HCT116 (cell line): ENCODE measurements at regions not wholly inside any gene's neighbourhood (a gene's known extent, or its start where the extent isn't known, plus 50 kb on each side); places are given as distances from the start of the nearest gene placed in this dataset.

Experiments
- ATAC-seq: fragments of 200-7000 bp; cut with Tn5 transposase; 2 replicates; pipeline ENCODE4 v1.9.1; 2020; ENCODE audit warnings: mild to moderate bottlenecking, moderate library complexity
- BruUV-seq: library from RNA; stranded (reverse); fragments of 400-500 nt; replicated peaks from 2 replicates; lab custom pipeline; 2021; lab: Mats Ljungman, UMichigan
- CTCF ChIA-PET: fragments of 300-600 bp; sonication (Branson Sonifier 250); formaldehyde crosslinking; loops from one replicate; lab custom pipeline; 2021; ENCODE audit warnings: antibody characterized with exemption; lab: Charles Lee
- POLR2A ChIA-PET: fragments of 300-600, 350-600 bp; sonication (Branson Sonifier 250); formaldehyde crosslinking; loops from one replicate; lab custom pipeline; 2021; ENCODE audit warnings: antibody characterized with exemption; lab: Charles Lee
- RAD21 ChIA-PET, 2 experiments: fragments of 300-600 bp; sonication (Branson Sonifier 250); formaldehyde crosslinking; loops; one replicate each; lab custom pipeline; 2023; ENCODE audit warnings: low total read pairs in 2 of 2; ENCODE audit not compliant: uncharacterized antibody in 2 of 2, unreplicated experiment in 2 of 2, low non-redundant PET in 1 of 2; lab: Charles Lee
- DNase-seq: peaks from one replicate; pipeline ENCODE4 v3.0.0-alpha.2; 2010; ENCODE audit warnings: low read depth, low spot score
- H2AFZ ChIP-seq: fragments of 200-600 bp; shearing (Covaris generic), sonication (generic); 2 replicates; pipeline ENCODE4 v1.6.1; 2017; ENCODE audit warnings: low read depth, mixed run types, mixed read lengths, antibody characterized with exemption, low read length; ENCODE audit not compliant: poor library complexity, severe bottlenecking
- H3K27ac ChIP-seq: 2 replicates; pipeline ENCODE4 v1.5.1; 2012; ENCODE audit warnings: low read depth, low read length
- H3K27me3 ChIP-seq: fragments of 200-600 bp; sonication (generic); 2 replicates; pipeline ENCODE4 v1.6.1; 2016; ENCODE audit warnings: mixed run types, low read length, mixed read lengths; ENCODE audit not compliant: insufficient read depth
- H3K36me3 ChIP-seq, 2 experiments: fragments of 200-500 bp in 1 of 2; fragments of 200-600 bp in 1 of 2; sonication (Bioruptor generic) in 1 of 2; sonication (generic) in 1 of 2; 2 replicates each; pipeline versions ENCODE4 v1.5.1 to v1.6.1; 2014 to 2016; ENCODE audit warnings: low read length in 2 of 2, inconsistent platforms in 1 of 2, mixed read lengths in 1 of 2, mixed run types in 1 of 2; ENCODE audit not compliant: insufficient read depth in 2 of 2, control insufficient read depth in 1 of 2
- H3K4me1 ChIP-seq, 2 experiments: fragments of 200-600 bp in 1 of 2; sonication (generic) in 1 of 2; 2 replicates each; pipeline versions ENCODE4 v1.5.1 to v1.6.1; 2012 to 2017; ENCODE audit warnings: low read length in 2 of 2, inconsistent platforms in 1 of 2, mild to moderate bottlenecking in 1 of 2, mixed read lengths in 1 of 2, mixed run types in 1 of 2, moderate library complexity in 1 of 2; ENCODE audit not compliant: insufficient read depth in 2 of 2, control insufficient read depth in 1 of 2
- H3K4me2 ChIP-seq: fragments of 200-600 bp; sonication (generic); 2 replicates; pipeline ENCODE4 v1.6.1; 2017; ENCODE audit warnings: mixed run types, low read length, mixed read lengths
- H3K4me3 ChIP-seq, 2 experiments: fragments of 200-600 bp in 1 of 2; sonication (generic) in 1 of 2; replicated peaks in 1 of 2; 2 replicates each; pipeline ENCODE4 v1.5.1; 2011 to 2016; ENCODE audit warnings: low read length in 2 of 2, control low read depth in 1 of 2, low read depth in 1 of 2, mild to moderate bottlenecking in 1 of 2, mixed read lengths in 1 of 2, mixed run types in 1 of 2
- H3K79me2 ChIP-seq: fragments of 200-600 bp; sonication (generic); 2 replicates; pipeline ENCODE4 v1.6.1; 2017; ENCODE audit warnings: mild to moderate bottlenecking, mixed run types, low read length, moderate library complexity, mixed read lengths; ENCODE audit not compliant: insufficient read depth
- H3K9ac ChIP-seq: fragments of 200-600 bp; sonication (generic); 2 replicates; pipeline ENCODE4 v1.6.1; 2016; ENCODE audit warnings: low read length, mixed read lengths
- H3K9me2 ChIP-seq: fragments of 200-600 bp; sonication (generic), shearing (Covaris generic); 2 replicates; pipeline ENCODE4 v1.6.1; 2017; ENCODE audit warnings: mixed run types, mild to moderate bottlenecking, moderate library complexity; ENCODE audit not compliant: insufficient read depth
- H3K9me3 ChIP-seq, 2 experiments: fragments of 200-500 bp in 1 of 2; fragments of 200-600 bp in 1 of 2; sonication (Bioruptor generic) in 1 of 2; sonication (generic) in 1 of 2; 2 replicates each; pipeline ENCODE4 v1.6.1; 2014 to 2017; ENCODE audit warnings: low read length in 2 of 2, mixed read lengths in 2 of 2, inconsistent platforms in 1 of 2, low read depth in 1 of 2, mild to moderate bottlenecking in 1 of 2, mixed run types in 1 of 2, moderate library complexity in 1 of 2; ENCODE audit not compliant: control insufficient read depth in 1 of 2, insufficient read depth in 1 of 2
- H4K20me1 ChIP-seq: fragments of 200-600 bp; sonication (generic), shearing (Covaris generic); 2 replicates; pipeline ENCODE4 v1.6.1; 2017; ENCODE audit warnings: mixed run types, mild to moderate bottlenecking, moderate library complexity; ENCODE audit not compliant: insufficient read depth
- ATF3 ChIP-seq: IDR thresholded peaks from 2 replicates; pipeline ENCODE4 v1.6.1; 2012
- CBX3 ChIP-seq: IDR thresholded peaks from 2 replicates; pipeline ENCODE4 v1.6.1; 2012; ENCODE audit warnings: low read depth
- EGR1 ChIP-seq: IDR thresholded peaks from 2 replicates; pipeline ENCODE4 v1.6.1; 2012; ENCODE audit warnings: low read depth
- ELF1 ChIP-seq: IDR thresholded peaks from 2 replicates; pipeline ENCODE4 v1.6.1; 2012; ENCODE audit warnings: low read depth, borderline replicate concordance
- EZH2 ChIP-seq: fragments of 200-600 bp; sonication (generic); IDR thresholded peaks from 2 replicates; pipeline ENCODE4 v1.6.1; 2017; ENCODE audit warnings: antibody characterized with exemption, mixed run types
- MAX ChIP-seq: IDR thresholded peaks from 2 replicates; pipeline ENCODE4 v1.6.1; 2012
- POLR2AphosphoS5 ChIP-seq: IDR thresholded peaks from 2 replicates; pipeline ENCODE4 v1.6.1; 2011; ENCODE audit warnings: mild to moderate bottlenecking, low read depth, low read length, moderate library complexity
- RAD21 ChIP-seq: IDR thresholded peaks from 2 replicates; pipeline ENCODE4 v1.6.1; 2012; ENCODE audit warnings: low read depth, mild to moderate bottlenecking
- REST ChIP-seq: IDR thresholded peaks from 2 replicates; pipeline ENCODE4 v1.6.1; 2012; ENCODE audit warnings: low read depth
- SIN3A ChIP-seq: IDR thresholded peaks from 2 replicates; pipeline ENCODE4 v1.6.1; 2012; ENCODE audit warnings: low read depth
- YY1 ChIP-seq: IDR thresholded peaks from 2 replicates; pipeline ENCODE4 v1.6.1; 2011; ENCODE audit warnings: low read length, low read depth, moderate library complexity, mild to moderate bottlenecking; ENCODE audit not compliant: insufficient replicate concordance; ENCODE audit errors: extremely low read depth
- ZNF274 ChIP-seq: fragments of 200-500 bp; sonication (Bioruptor generic); IDR thresholded peaks from 2 replicates; pipeline ENCODE4 v1.6.1; 2014; ENCODE audit warnings: mild to moderate bottlenecking, low read depth, low read length, inconsistent platforms
- intact Hi-C: fragments of 100-400 bp; cut with micrococcal nuclease; formaldehyde crosslinking; loops from 2 replicates; pipeline ENCODE4 v1.10.0; 2022

- TF ChIP-seq SIN3A, result no peak
- no peak for TF ChIP-seq EZH2
Measured at GRCh38 chr13:67857581-67858310, 627.6 kb upstream of the PCDH9 start (continued).

- no peaks in the 10 kb centered on the region for H3K79me2 ChIP-seq
- no TSS peak for BruUV-seq
- no peaks in the 10 kb centered on the region for H3K4me1 ChIP-seq
- ChIA-PET CTCF (no interaction called here), RAD21 (no interaction called here), POLR2A (no interaction called here)
- H3K27me3 ChIP-seq, result no peaks in the 10 kb centered on the region
- no peaks in the 10 kb centered on the region for H4K20me1 ChIP-seq
- intact Hi-C loops, result no loop called here
- no peaks in the 10 kb centered on the region; a peak in 1 of 4 replicates for H3K9me3 ChIP-seq
- H3K27ac ChIP-seq, result no peak overlapping the region
- H3K9ac ChIP-seq, result no peak overlapping the region
- H2AFZ ChIP-seq, result no peak overlapping the region
- no peaks in the 10 kb centered on the region for H3K9me2 ChIP-seq
- H3K36me3 ChIP-seq, result no peaks in the 10 kb centered on the region
- H3K4me2 ChIP-seq, result no peak overlapping the region
- no peak for TF ChIP-seq MAX
- no peak for TF ChIP-seq ZNF274
- TF ChIP-seq ATF3, result no peak
- TF ChIP-seq EGR1, result no peak
- TF ChIP-seq POLR2AphosphoS5, result no peak
- TF ChIP-seq CBX3, result no peak
- no peak for TF ChIP-seq EZH2
- no peak for TF ChIP-seq ELF1
- TF ChIP-seq SIN3A, result no peak
- no peak for TF ChIP-seq YY1
- TF ChIP-seq REST, result no peak
- TF ChIP-seq RAD21, result no peak
- ATAC-seq (no peak), DNase-seq (no peak)
- H3K4me3 ChIP-seq, result no peak overlapping the region
Measured at GRCh38 chr13:67856955-67857354, 626.8 kb upstream of the PCDH9 start.
